ENCODE measurements at regions not wholly inside any gene's neighbourhood (a gene's known extent, or its start where the extent isn't known, plus 50 kb on each side); places are given as distances from the start of the nearest gene placed in this dataset.
"Not testable (repeated sequence)": the region's sequence is repeated elsewhere in the genome, so short reads cannot be mapped to it uniquely, and the experiment has no call there.

GRCh38 chr13:87153371-87153770 is 517.8 kb upstream of the SLITRK5 start:
- no peak for DNase-seq (ENCODE audit: low read depth in 4 of 4, low spot score in 3 of 4)

GRCh38 chr13:87166348-87166747 is 504.8 kb upstream of the SLITRK5 start:
- no peak for DNase-seq (ENCODE audit: low read depth in 4 of 4, low spot score in 3 of 4)

- DNase-seq (ENCODE audit: low read depth in 4 of 4, low spot score in 3 of 4): no peak
Observed at GRCh38 chr13:87168390-87168789, 502.8 kb upstream of the SLITRK5 start.

GRCh38 chr13:87169337-87169736 is 501.8 kb upstream of the SLITRK5 start:
- DNase-seq (ENCODE audit: low read depth in 4 of 4, low spot score in 3 of 4): no peak

GRCh38 chr13:87172166-87172835 is 498.9 kb upstream of the SLITRK5 start:
- no peak for DNase-seq (ENCODE audit: low read depth in 4 of 4, low spot score in 3 of 4)

- DNase-seq (ENCODE audit: low read depth in 4 of 4, low spot score in 3 of 4): not testable (repeated sequence)
Observed at GRCh38 chr13:87185138-87185537, 486.0 kb upstream of the SLITRK5 start.

- not testable (repeated sequence) for DNase-seq (ENCODE audit: low read depth in 4 of 4, low spot score in 3 of 4)
Observed at GRCh38 chr13:87186647-87187046, 484.5 kb upstream of the SLITRK5 start.

GRCh38 chr13:87191485-87191884 is 479.7 kb upstream of the SLITRK5 start:
- not testable (repeated sequence) for DNase-seq (ENCODE audit: low read depth in 4 of 4, low spot score in 3 of 4)

GRCh38 chr13:87198371-87198770 is 472.8 kb upstream of the SLITRK5 start:
- no peak for DNase-seq (ENCODE audit: low read depth in 4 of 4, low spot score in 3 of 4)

GRCh38 chr13:87206708-87207107 is 464.5 kb upstream of the SLITRK5 start:
- DNase-seq (ENCODE audit: low read depth in 4 of 4, low spot score in 3 of 4): no peak

- no peak for DNase-seq (ENCODE audit: low read depth in 4 of 4, low spot score in 3 of 4)
Observed at GRCh38 chr13:87207280-87208003, 463.7 kb upstream of the SLITRK5 start.

GRCh38 chr13:87208636-87209035 is 462.5 kb upstream of the SLITRK5 start:
- DNase-seq (ENCODE audit: low read depth in 4 of 4, low spot score in 3 of 4): no peak

GRCh38 chr13:87234981-87235380 is 436.2 kb upstream of the SLITRK5 start:
- no peak for DNase-seq (ENCODE audit: low read depth in 4 of 4, low spot score in 3 of 4)

GRCh38 chr13:87235621-87236020 is 435.6 kb upstream of the SLITRK5 start:
- no peak for DNase-seq (ENCODE audit: low read depth in 4 of 4, low spot score in 3 of 4)

GRCh38 chr13:87244256-87244890 is 426.8 kb upstream of the SLITRK5 start:
- no peak for DNase-seq (ENCODE audit: low read depth in 4 of 4, low spot score in 3 of 4)

GRCh38 chr13:87249847-87250246 is 421.3 kb upstream of the SLITRK5 start:
- not testable (repeated sequence) for DNase-seq (ENCODE audit: low read depth in 4 of 4, low spot score in 3 of 4)

GRCh38 chr13:87255394-87255793 is 415.8 kb upstream of the SLITRK5 start:
- DNase-seq (ENCODE audit: low read depth in 4 of 4, low spot score in 3 of 4): no peak

- no peak for DNase-seq (ENCODE audit: low read depth in 4 of 4, low spot score in 3 of 4)
Observed at GRCh38 chr13:87259479-87260083, 411.6 kb upstream of the SLITRK5 start.

GRCh38 chr13:87274209-87274819 is 396.9 kb upstream of the SLITRK5 start:
- DNase-seq (ENCODE audit: low read depth in 4 of 4, low spot score in 3 of 4): peak; percentile 20 to 44 (median 36)

GRCh38 chr13:87280139-87280538 is 391.0 kb upstream of the SLITRK5 start:
- DNase-seq (ENCODE audit: low read depth in 4 of 4, low spot score in 3 of 4): no peak

GRCh38 chr13:87287721-87288120 is 383.4 kb upstream of the SLITRK5 start:
- DNase-seq (ENCODE audit: low read depth in 4 of 4, low spot score in 3 of 4): no peak

All from right renal pelvis (tissue), 4 donors.